ENCODE measurements at regions not wholly inside any gene's neighbourhood (a gene's known extent, or its start where the extent isn't known, plus 50 kb on each side); places are given as distances from the start of the nearest gene placed in this dataset.

DNA sequence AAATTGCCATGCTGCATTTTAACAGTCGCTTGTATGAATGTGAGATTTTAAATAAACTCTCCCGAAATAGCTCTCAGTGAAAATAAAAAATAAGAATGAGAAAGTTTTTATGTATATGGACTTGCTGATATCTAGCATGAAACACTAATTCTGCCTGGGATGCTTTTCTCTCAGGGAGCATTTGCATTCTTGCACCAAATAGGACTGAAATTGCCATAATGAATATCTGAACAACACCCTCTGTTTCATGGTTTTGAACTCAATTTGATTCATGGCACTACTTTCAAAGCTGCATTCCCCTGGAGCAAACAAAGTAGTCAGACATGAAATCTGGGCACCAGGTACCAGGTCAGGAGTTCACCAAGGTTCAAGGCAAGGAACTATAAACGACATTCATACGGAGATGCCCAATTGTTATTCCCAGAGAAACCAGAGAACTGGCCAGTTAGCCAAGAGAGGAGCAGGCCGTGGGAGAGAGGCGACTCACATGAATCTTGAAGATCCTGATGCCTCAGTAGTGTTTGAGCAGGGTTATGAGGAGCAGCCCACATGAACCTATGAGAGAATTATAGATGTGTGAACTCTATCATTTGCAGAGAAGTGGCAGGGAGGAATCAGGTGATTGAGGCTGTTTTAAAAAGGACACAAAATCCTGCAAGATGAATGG lies 270.6 kb upstream of the ZC3H12C start:
- no peak for DNase-seq
- Histone ChIP-seq H3K9me3 (ENCODE audit: control insufficient read depth, low read length) (no peaks in the 10 kb centered on the region), H3K36me3 (ENCODE audit: control insufficient read depth in 1 of 2, insufficient read depth in 2 of 2, low read length in 1 of 2) (no peaks in the 10 kb centered on the region), H3K4me3 (ENCODE audit: low read length in 2 of 2) (no peak overlapping the region), H3K27ac (ENCODE audit: low read depth in 1 of 2, low read length in 2 of 2) (no peak overlapping the region), H3K27me3 (ENCODE audit: control insufficient read depth in 1 of 2, insufficient read depth in 2 of 2, low read length in 1 of 2) (no peaks in the 10 kb centered on the region), H3K4me1 (ENCODE audit: control insufficient read depth in 1 of 2, insufficient read depth in 2 of 2, low read length in 2 of 2) (no peaks in the 10 kb centered on the region)
- intact Hi-C loops (cut with DNase I), result no loop called here
- ATAC-seq (ENCODE audit: low FRiP score), result no peak
- 34 to 53% methylated on average over 6 of the region's 6 CpGs for WGBS, 2 donors

GRCh38 chr11:109828387-109828786 lies 264.8 kb upstream of the ZC3H12C start:
- intact Hi-C loops (cut with DNase I), result no loop called here
- Histone ChIP-seq H3K27me3 (ENCODE audit: control insufficient read depth in 1 of 2, insufficient read depth in 2 of 2, low read length in 1 of 2) (no peaks in the 10 kb centered on the region), H3K4me1 (ENCODE audit: control insufficient read depth in 1 of 2, insufficient read depth in 2 of 2, low read length in 2 of 2) (no peaks in the 10 kb centered on the region), H3K36me3 (ENCODE audit: control insufficient read depth in 1 of 2, insufficient read depth in 2 of 2, low read length in 1 of 2) (no peaks in the 10 kb centered on the region), H3K9me3 (ENCODE audit: control insufficient read depth, low read length) (peaks cover 1% of the 10 kb centered on the region), H3K4me3 (ENCODE audit: low read length in 2 of 2) (no peak overlapping the region), H3K27ac (ENCODE audit: low read depth in 1 of 2, low read length in 2 of 2) (no peak overlapping the region)
- DNase-seq, result no peak
- WGBS, 2 donors, result 7 to 34% methylated on average over 1 of the region's 1 CpG
- no peak for ATAC-seq (ENCODE audit: low FRiP score)

- H3K4me3 ChIP-seq (ENCODE audit: low read length in 2 of 2), result no peak overlapping the region
- no peaks in the 10 kb centered on the region for H3K27me3 ChIP-seq (ENCODE audit: control insufficient read depth in 1 of 2, insufficient read depth in 2 of 2, low read length in 1 of 2)
- H3K36me3 ChIP-seq (ENCODE audit: control insufficient read depth in 1 of 2, insufficient read depth in 2 of 2, low read length in 1 of 2), result no peaks in the 10 kb centered on the region
- intact Hi-C loops (cut with DNase I), result no loop called here
- WGBS, 2 donors, result 50 to 58% methylated on average over 4 of the region's 4 CpGs
- H3K9me3 ChIP-seq (ENCODE audit: control insufficient read depth, low read length), result peaks cover 2% of the 10 kb centered on the region
- H3K4me1 ChIP-seq (ENCODE audit: control insufficient read depth in 1 of 2, insufficient read depth in 2 of 2, low read length in 2 of 2), result no peaks in the 10 kb centered on the region
- H3K27ac ChIP-seq (ENCODE audit: low read depth in 1 of 2, low read length in 2 of 2), result no peak overlapping the region
- ATAC-seq (ENCODE audit: low FRiP score), result no peak
- no peak for DNase-seq
Observed at GRCh38 chr11:109838026-109838425, 255.2 kb upstream of the ZC3H12C start.

DNA sequence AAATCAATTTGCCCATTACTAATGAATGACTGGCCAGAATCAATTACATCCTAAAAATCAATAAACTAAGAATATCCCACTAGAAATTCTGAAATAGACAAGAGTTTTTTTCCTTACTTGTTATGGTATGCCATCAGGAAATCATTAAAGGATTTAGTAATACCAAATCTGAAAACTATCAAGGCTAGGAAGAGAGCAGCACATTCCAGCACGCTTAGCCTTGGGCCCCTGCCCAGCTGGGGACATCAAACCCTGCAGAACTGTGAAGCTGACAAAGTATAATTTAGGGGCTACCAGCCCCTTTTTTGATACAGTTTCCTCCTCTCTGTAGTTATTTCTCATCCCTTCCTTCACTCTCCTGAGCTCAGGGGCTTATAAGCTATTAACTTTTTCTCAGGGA lies 247.8 kb upstream of the ZC3H12C start:
- intact Hi-C loops (cut with DNase I), result no loop called here
- Histone ChIP-seq H3K9me3 (ENCODE audit: control insufficient read depth, low read length) (no peaks in the 10 kb centered on the region), H3K36me3 (ENCODE audit: control insufficient read depth in 1 of 2, insufficient read depth in 2 of 2, low read length in 1 of 2) (no peaks in the 10 kb centered on the region), H3K27me3 (ENCODE audit: control insufficient read depth in 1 of 2, insufficient read depth in 2 of 2, low read length in 1 of 2) (no peaks in the 10 kb centered on the region), H3K4me1 (ENCODE audit: control insufficient read depth in 1 of 2, insufficient read depth in 2 of 2, low read length in 2 of 2) (no peaks in the 10 kb centered on the region), H3K4me3 (ENCODE audit: low read length in 2 of 2) (no peak overlapping the region), H3K27ac (ENCODE audit: low read depth in 1 of 2, low read length in 2 of 2) (no peak overlapping the region)
- 9 to 19% methylated on average over 1 of the region's 1 CpG for WGBS, 2 donors
- DNase-seq, result no peak
- no peak for ATAC-seq (ENCODE audit: low FRiP score)

GRCh38 chr11:109847621-109848020 lies 245.6 kb upstream of the ZC3H12C start:
- DNase-seq (no peak), ATAC-seq (ENCODE audit: low FRiP score) (no peak)
- no peaks in the 10 kb centered on the region for H3K4me1 ChIP-seq (ENCODE audit: control insufficient read depth in 1 of 2, insufficient read depth in 2 of 2, low read length in 2 of 2)
- intact Hi-C loops (cut with DNase I), result no loop called here
- H3K36me3 ChIP-seq (ENCODE audit: control insufficient read depth in 1 of 2, insufficient read depth in 2 of 2, low read length in 1 of 2), result no peaks in the 10 kb centered on the region
- no peak overlapping the region for H3K4me3 ChIP-seq (ENCODE audit: low read length in 2 of 2)
- no peaks in the 10 kb centered on the region for H3K27me3 ChIP-seq (ENCODE audit: control insufficient read depth in 1 of 2, insufficient read depth in 2 of 2, low read length in 1 of 2)
- WGBS, 2 donors, result 37 to 39% methylated on average over 1 of the region's 1 CpG
- no peak overlapping the region for H3K27ac ChIP-seq (ENCODE audit: low read depth in 1 of 2, low read length in 2 of 2)
- no peaks in the 10 kb centered on the region for H3K9me3 ChIP-seq (ENCODE audit: control insufficient read depth, low read length)

GRCh38 chr11:109849051-109849450 lies 244.1 kb upstream of the ZC3H12C start:
- WGBS, 2 donors, result 73 to 75% methylated on average over 3 of the region's 3 CpGs
- no peaks in the 10 kb centered on the region for H3K9me3 ChIP-seq (ENCODE audit: control insufficient read depth, low read length)
- H3K27ac ChIP-seq (ENCODE audit: low read depth in 1 of 2, low read length in 2 of 2), result no peak overlapping the region
- H3K36me3 ChIP-seq (ENCODE audit: control insufficient read depth in 1 of 2, insufficient read depth in 2 of 2, low read length in 1 of 2), result no peaks in the 10 kb centered on the region
- H3K27me3 ChIP-seq (ENCODE audit: control insufficient read depth in 1 of 2, insufficient read depth in 2 of 2, low read length in 1 of 2), result no peaks in the 10 kb centered on the region
- no peak overlapping the region for H3K4me3 ChIP-seq (ENCODE audit: low read length in 2 of 2)
- DNase-seq, result no peak
- ATAC-seq (ENCODE audit: low FRiP score), result no peak
- intact Hi-C loops (cut with DNase I), result no loop called here
- H3K4me1 ChIP-seq (ENCODE audit: control insufficient read depth in 1 of 2, insufficient read depth in 2 of 2, low read length in 2 of 2), result no peaks in the 10 kb centered on the region

- ATAC-seq (ENCODE audit: low FRiP score) (no peak), DNase-seq (no peak)
- H3K36me3 ChIP-seq (ENCODE audit: control insufficient read depth in 1 of 2, insufficient read depth in 2 of 2, low read length in 1 of 2), result no peaks in the 10 kb centered on the region
- H3K27ac ChIP-seq (ENCODE audit: low read depth in 1 of 2, low read length in 2 of 2), result no peak overlapping the region
- intact Hi-C loops (cut with DNase I), result no loop called here
- 52 to 62% methylated on average over 5 of the region's 5 CpGs for WGBS, 2 donors
- no peak overlapping the region for H3K4me3 ChIP-seq (ENCODE audit: low read length in 2 of 2)
- H3K9me3 ChIP-seq (ENCODE audit: control insufficient read depth, low read length), result no peaks in the 10 kb centered on the region
- no peaks in the 10 kb centered on the region for H3K4me1 ChIP-seq (ENCODE audit: control insufficient read depth in 1 of 2, insufficient read depth in 2 of 2, low read length in 2 of 2)
- no peaks in the 10 kb centered on the region for H3K27me3 ChIP-seq (ENCODE audit: control insufficient read depth in 1 of 2, insufficient read depth in 2 of 2, low read length in 1 of 2)
Observed at GRCh38 chr11:109849946-109850345, 243.2 kb upstream of the ZC3H12C start.

DNA sequence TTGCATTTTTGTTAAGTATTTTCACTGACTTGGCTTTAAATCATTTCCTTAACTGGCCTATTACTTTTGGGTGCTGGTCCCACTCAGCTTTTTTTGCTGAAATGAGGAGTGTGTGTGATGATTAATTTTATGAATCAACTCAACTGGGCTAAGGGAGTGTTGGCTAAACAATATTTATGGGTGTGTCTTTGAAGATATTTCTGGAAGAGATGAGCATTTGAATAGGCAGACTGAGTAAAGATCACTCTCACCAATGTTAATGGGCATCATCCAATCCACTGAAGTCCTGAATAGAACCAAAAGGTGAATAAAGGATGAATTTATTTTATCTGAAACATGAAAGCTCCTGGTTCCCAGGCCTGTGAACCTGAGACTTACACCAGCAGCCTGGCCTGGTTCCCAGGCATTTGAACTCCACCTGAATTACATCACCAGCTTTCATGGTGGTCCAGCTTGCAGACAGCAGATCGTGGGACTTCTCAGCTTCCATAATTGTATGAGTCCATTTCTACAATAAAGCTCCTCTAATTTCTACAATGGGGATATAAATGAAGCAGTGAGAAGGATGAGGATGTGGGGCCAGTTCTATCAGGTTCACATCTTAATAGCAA lies 241.3 kb upstream of the ZC3H12C start:
- Histone ChIP-seq H3K36me3 (ENCODE audit: control insufficient read depth in 1 of 2, insufficient read depth in 2 of 2, low read length in 1 of 2) (no peaks in the 10 kb centered on the region), H3K27me3 (ENCODE audit: control insufficient read depth in 1 of 2, insufficient read depth in 2 of 2, low read length in 1 of 2) (no peaks in the 10 kb centered on the region), H3K4me1 (ENCODE audit: control insufficient read depth in 1 of 2, insufficient read depth in 2 of 2, low read length in 2 of 2) (no peaks in the 10 kb centered on the region), H3K27ac (ENCODE audit: low read depth in 1 of 2, low read length in 2 of 2) (no peak overlapping the region), H3K4me3 (ENCODE audit: low read length in 2 of 2) (no peak overlapping the region), H3K9me3 (ENCODE audit: control insufficient read depth, low read length) (no peaks in the 10 kb centered on the region)
- WGBS, 2 donors, result 31 to 44% methylated on average over 1 of the region's 1 CpG
- ATAC-seq (ENCODE audit: low FRiP score) (no peak), DNase-seq (no peak)
- intact Hi-C loops (cut with DNase I), result no loop called here

DNA sequence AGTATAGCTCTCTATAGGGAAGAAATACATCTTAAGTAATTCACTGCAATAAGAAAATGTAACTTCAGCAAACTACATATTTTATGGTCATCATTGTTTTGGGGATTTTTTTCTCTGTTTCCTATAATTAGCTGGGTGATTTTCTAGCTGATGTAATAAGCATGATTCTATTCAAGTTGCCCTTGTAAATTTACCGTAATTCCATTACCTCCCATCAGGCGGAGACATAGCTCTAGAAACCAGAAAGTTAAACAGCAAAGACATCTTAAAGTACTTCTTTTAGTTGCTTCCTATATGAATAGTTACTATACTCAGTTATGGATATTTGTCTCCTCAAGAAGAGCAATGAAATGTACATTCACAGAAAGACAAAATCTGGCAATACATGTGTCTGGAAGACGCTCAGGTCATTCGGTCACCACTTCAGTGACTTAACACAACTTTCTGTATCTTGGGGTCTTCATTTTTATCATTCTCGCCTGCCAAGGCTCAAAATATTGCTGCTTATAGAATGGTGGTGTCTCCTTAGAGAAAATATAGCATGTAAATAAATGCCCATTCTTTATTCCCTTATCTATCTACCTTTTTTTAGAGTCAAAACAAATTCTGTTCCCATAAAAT lies 239.9 kb upstream of the ZC3H12C start:
- intact Hi-C loops (cut with DNase I), result no loop called here
- no peaks in the 10 kb centered on the region for H3K27me3 ChIP-seq (ENCODE audit: control insufficient read depth in 1 of 2, insufficient read depth in 2 of 2, low read length in 1 of 2)
- no peak overlapping the region for H3K4me3 ChIP-seq (ENCODE audit: low read length in 2 of 2)
- 57 to 64% methylated on average over 5 of the region's 5 CpGs for WGBS, 2 donors
- H3K27ac ChIP-seq (ENCODE audit: low read depth in 1 of 2, low read length in 2 of 2), result no peak overlapping the region
- DNase-seq (no peak), ATAC-seq (ENCODE audit: low FRiP score) (no peak)
- H3K36me3 ChIP-seq (ENCODE audit: control insufficient read depth in 1 of 2, insufficient read depth in 2 of 2, low read length in 1 of 2), result no peaks in the 10 kb centered on the region
- no peaks in the 10 kb centered on the region for H3K9me3 ChIP-seq (ENCODE audit: control insufficient read depth, low read length)
- no peaks in the 10 kb centered on the region for H3K4me1 ChIP-seq (ENCODE audit: control insufficient read depth in 1 of 2, insufficient read depth in 2 of 2, low read length in 2 of 2)
